H9 (cell line): ENCODE measurements at regions not wholly inside any gene's neighbourhood (a gene's known extent, or its start where the extent isn't known, plus 50 kb on each side); places are given as distances from the start of the nearest gene placed in this dataset.

ENCODE experiments used
- DNase-seq: peaks from one replicate; pipeline ENCODE4 v3.0.0-alpha.2; 2017
- H2AFZ ChIP-seq: one replicate; pipeline ENCODE4 v1.6.1; 2013; ENCODE audit warnings: mild to moderate bottlenecking, low read length, control low read depth, moderate library complexity
- H2AK5ac ChIP-seq: 2 replicates; pipeline ENCODE4 v1.6.1; 2013; ENCODE audit warnings: low read length, control low read depth, mixed read lengths; ENCODE audit not compliant: insufficient read length
- H2BK120ac ChIP-seq: one replicate; pipeline ENCODE4 v1.6.1; 2013; ENCODE audit warnings: low read depth, mild to moderate bottlenecking, low read length, control low read depth, inconsistent platforms; ENCODE audit not compliant: poor library complexity, severe bottlenecking
- H2BK12ac ChIP-seq: 2 replicates; pipeline ENCODE4 v1.6.1; 2013; ENCODE audit warnings: low read length, control low read depth, mixed read lengths, low read depth; ENCODE audit not compliant: insufficient read length
- H2BK15ac ChIP-seq: 2 replicates; pipeline ENCODE4 v1.6.1; 2013; ENCODE audit warnings: low read depth, low read length, control low read depth
- H2BK20ac ChIP-seq: one replicate; pipeline ENCODE4 v1.6.1; 2013; ENCODE audit warnings: low read depth, mild to moderate bottlenecking, low read length, control low read depth, inconsistent platforms; ENCODE audit not compliant: poor library complexity, severe bottlenecking
- H2BK5ac ChIP-seq: 2 replicates; pipeline ENCODE4 v1.6.1; 2013; ENCODE audit warnings: low read length, control low read depth, mixed read lengths; ENCODE audit not compliant: insufficient read length
- H3K14ac ChIP-seq: 2 replicates; pipeline ENCODE4 v1.6.1; 2013; ENCODE audit warnings: low read length, control low read depth; ENCODE audit not compliant: insufficient read depth
- H3K18ac ChIP-seq: 2 replicates; pipeline ENCODE4 v1.6.1; 2013; ENCODE audit warnings: low read depth, mild to moderate bottlenecking, mixed read lengths, low read length, control low read depth; ENCODE audit not compliant: insufficient read length
- H3K23ac ChIP-seq: 2 replicates; pipeline ENCODE4 v1.6.1; 2013; ENCODE audit warnings: low read length, control low read depth, mixed read lengths, low read depth; ENCODE audit not compliant: insufficient read length
- H3K23me2 ChIP-seq: 2 replicates; pipeline ENCODE4 v1.6.1; 2013; ENCODE audit warnings: low read depth, mild to moderate bottlenecking, mixed read lengths, low read length, control low read depth; ENCODE audit not compliant: insufficient read length, poor library complexity, severe bottlenecking
- H3K27ac ChIP-seq: 2 replicates; pipeline ENCODE4 v1.5.1; 2013; ENCODE audit warnings: low read length, control low read depth, mixed read lengths, low read depth; ENCODE audit not compliant: insufficient read length
- H3K27me3 ChIP-seq: 2 replicates; pipeline ENCODE4 v1.6.1; 2013; ENCODE audit warnings: low read length, control low read depth, inconsistent platforms; ENCODE audit not compliant: insufficient read depth
- H3K4ac ChIP-seq: 2 replicates; pipeline ENCODE4 v1.6.1; 2013; ENCODE audit warnings: low read depth, mild to moderate bottlenecking, control low read depth, inconsistent platforms, low read length, moderate library complexity
- H3K4me1 ChIP-seq: 2 replicates; pipeline ENCODE4 v1.6.1; 2013; ENCODE audit warnings: low read length, control low read depth, inconsistent platforms; ENCODE audit not compliant: insufficient read depth
- H3K4me2 ChIP-seq: 2 replicates; pipeline ENCODE4 v1.6.1; 2013; ENCODE audit warnings: low read length, control low read depth, mixed read lengths; ENCODE audit not compliant: insufficient read length, insufficient read depth
- H3K56ac ChIP-seq: 2 replicates; pipeline ENCODE4 v1.6.1; 2013; ENCODE audit warnings: low read depth, mild to moderate bottlenecking, mixed read lengths, low read length, control low read depth; ENCODE audit not compliant: insufficient read length
- H3K79me1 ChIP-seq: 2 replicates; pipeline ENCODE4 v1.6.1; 2013; ENCODE audit warnings: low read depth, mild to moderate bottlenecking, moderate library complexity, low read length, control low read depth, inconsistent platforms; ENCODE audit not compliant: insufficient read depth, poor library complexity, severe bottlenecking
- H3K79me2 ChIP-seq: 2 replicates; pipeline ENCODE4 v1.6.1; 2013; ENCODE audit warnings: low read length, control low read depth, inconsistent platforms; ENCODE audit not compliant: insufficient read depth
- H3K9ac ChIP-seq: 2 replicates; pipeline ENCODE4 v1.6.1; 2013; ENCODE audit warnings: low read length, control low read depth, mixed read lengths; ENCODE audit not compliant: insufficient read length; ENCODE audit errors: extremely low read depth
- H3K9me3 ChIP-seq: one replicate; pipeline ENCODE4 v1.6.1; 2013; ENCODE audit warnings: low read depth, low read length, inconsistent platforms; ENCODE audit not compliant: control insufficient read depth
- H3T11ph ChIP-seq: one replicate; pipeline ENCODE4 v1.6.1; 2013; ENCODE audit warnings: mild to moderate bottlenecking, low read length, control low read depth, inconsistent platforms
- H4K20me1 ChIP-seq: one replicate; pipeline ENCODE4 v1.6.1; 2013; ENCODE audit not compliant: control insufficient read depth, insufficient read length, insufficient read depth
- H4K5ac ChIP-seq: 2 replicates; pipeline ENCODE4 v1.6.1; 2013; ENCODE audit warnings: low read depth, mild to moderate bottlenecking, mixed read lengths, low read length, control low read depth; ENCODE audit not compliant: insufficient read length
- H4K8ac ChIP-seq: replicated peaks from 2 replicates; pipeline ENCODE4 v1.6.1; 2013; ENCODE audit warnings: low read length, control low read depth, mixed read lengths, low read depth; ENCODE audit not compliant: insufficient read length
- H4K91ac ChIP-seq: 2 replicates; pipeline ENCODE4 v1.6.1; 2013; ENCODE audit warnings: low read depth, mild to moderate bottlenecking, moderate library complexity, mixed read lengths, low read length, control low read depth; ENCODE audit not compliant: insufficient read length
- H3K27ac Mint-ChIP-seq, 3 experiments: 2 replicates in 2 of 3; 3 replicates in 1 of 3; pipeline ENCODE4 v1.8.0; 2020 to 2021; ENCODE audit warnings: mixed read lengths in 3 of 3, mild to moderate bottlenecking in 1 of 3, moderate library complexity in 1 of 3
- H3K27me3 Mint-ChIP-seq: 2 replicates; pipeline ENCODE4 v1.8.0; 2021; ENCODE audit warnings: low read depth, mild to moderate bottlenecking, moderate library complexity, mixed read lengths
- H3K36me3 Mint-ChIP-seq, 3 experiments: 2 replicates in 2 of 3; 3 replicates in 1 of 3; pipeline ENCODE4 v1.8.0; 2020 to 2021; ENCODE audit warnings: low read depth in 3 of 3, mixed read lengths in 3 of 3; ENCODE audit not compliant: insufficient read depth in 1 of 3
- H3K4me1 Mint-ChIP-seq, 2 experiments: 2 replicates each; pipeline ENCODE4 v1.8.0; 2020; ENCODE audit warnings: mixed read lengths in 2 of 2
- H3K4me3 Mint-ChIP-seq, 2 experiments: 2 replicates in 1 of 2; 3 replicates in 1 of 2; pipeline ENCODE4 v1.8.0; 2020 to 2021; ENCODE audit warnings: mild to moderate bottlenecking in 2 of 2, mixed read lengths in 2 of 2, moderate library complexity in 1 of 2
- H3K9me3 Mint-ChIP-seq, 2 experiments: 2 replicates in 1 of 2; 3 replicates in 1 of 2; pipeline ENCODE4 v1.8.0; 2020; ENCODE audit warnings: mild to moderate bottlenecking in 2 of 2, mixed read lengths in 2 of 2, moderate library complexity in 1 of 2
- CTCF ChIP-seq: fragments of 200-600 bp; sonication (generic); conservative IDR thresholded peaks from 3 replicates; pipeline ENCODE4 v1.8.0; 2021; ENCODE audit warnings: antibody characterized with exemption, mild to moderate bottlenecking
- WGBS: extraction: QIAGEN DNeasy Blood & Tissue Kit; methylation state at CpG from one replicate; pipeline ENCODE4 v1.1.7; 2013; ENCODE audit warnings: missing lambda C conversion rate, low lambda C conversion rate, mixed read lengths; ENCODE audit not compliant: insufficient read length; ENCODE audit errors: extremely low coverage; 5-methylcytosine and 5-hydroxymethylcytosine counted together

DNA sequence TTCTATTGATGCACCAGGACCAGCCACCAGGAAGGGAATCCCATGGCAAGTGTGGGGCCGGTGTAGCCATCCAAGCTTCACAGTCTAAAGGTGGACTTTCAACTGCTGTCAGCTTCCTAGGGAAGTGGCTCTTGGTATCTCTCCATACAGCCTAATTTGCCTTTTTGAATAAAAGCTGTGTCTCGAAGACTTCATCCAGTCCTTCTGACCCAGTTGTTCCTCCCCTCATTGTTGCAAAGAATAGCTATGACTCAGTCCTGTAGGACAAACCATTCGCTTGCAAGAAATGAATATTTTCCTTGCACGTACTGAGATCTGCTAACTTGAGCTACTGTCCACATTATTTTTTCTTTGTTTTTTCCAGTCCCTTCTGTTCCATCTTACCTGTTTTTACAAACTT lies 145.1 kb upstream of the CTSO start:
- Histone ChIP-seq H4K8ac (no peak overlapping the region), H3K23me2 (no peaks in the 10 kb centered on the region), H3K4me2 (no peak overlapping the region), H2BK120ac (no peak overlapping the region), H2BK20ac (no peak overlapping the region), H3K4me1 (no peaks in the 10 kb centered on the region), H3K9me3 (no peaks in the 10 kb centered on the region), H2AK5ac (no peak overlapping the region), H3K9ac (no peak overlapping the region), H2BK5ac (no peak overlapping the region), H4K5ac (no peak overlapping the region), H4K20me1 (no peaks in the 10 kb centered on the region), H3K18ac (no peak overlapping the region), H3T11ph (no peak overlapping the region), H3K56ac (no peak overlapping the region), H3K27ac (no peak overlapping the region), H3K79me1 (no peaks in the 10 kb centered on the region), H3K79me2 (no peaks in the 10 kb centered on the region), H4K91ac (no peak overlapping the region), H2AFZ (no peak overlapping the region), H2BK12ac (no peak overlapping the region), H3K14ac (no peak overlapping the region), H3K23ac (no peak overlapping the region), H3K27me3 (no peaks in the 10 kb centered on the region), H3K4ac (no peak overlapping the region), H2BK15ac (no peak overlapping the region)
- no peaks in the 10 kb centered on the region for H3K27me3 Mint-ChIP-seq
- no peak for TF ChIP-seq CTCF
- H3K4me3 Mint-ChIP-seq, result no peak overlapping the region
- no peak overlapping the region for H3K27ac Mint-ChIP-seq
- DNase-seq, result no peak
- peaks cover 0 to 8% of the 10 kb centered on the region in 2 experiments; a peak in 1 of 4 replicates for H3K4me1 Mint-ChIP-seq
- H3K36me3 Mint-ChIP-seq, result no peaks in the 10 kb centered on the region; a peak in 1 of 7 replicates
- no CpG with 5 or more reads among the region's 4 CpGs for WGBS
- no peaks in the 10 kb centered on the region for H3K9me3 Mint-ChIP-seq
